Right ventricle myocardium superior (tissue), 1 donor: ENCODE measurements at regions not wholly inside any gene's neighbourhood (a gene's known extent, or its start where the extent isn't known, plus 50 kb on each side); places are given as distances from the start of the nearest gene placed in this dataset.
A peak's percentile ranks its signal among the peaks of the same experiment; 100 is the strongest.

Experiments
- ATAC-seq: fragments of 200-7000 bp; cut with Tn5 transposase; one replicate; pipeline ENCODE4 v1.9.1; 2020; ENCODE audit warnings: mild to moderate bottlenecking; ENCODE audit not compliant: poor library complexity
- DNase-seq: peaks from one replicate; pipeline ENCODE4 v3.0.0-alpha.2; 2020
- intact Hi-C: fragments of 100-400 bp; cut with DNase I; formaldehyde crosslinking; loops from one replicate; pipeline ENCODE4 v1.11.2; 2022
- donor health status: DM: no; HTN: yes; CAD: no; lungs with severe emphysema.

GRCh38 chr11:134645576-134645975 lies 233.5 kb upstream of the B3GAT1 start:
- intact Hi-C loops = no loop called here

GRCh38 chr11:134644476-134645456 lies 232.7 kb upstream of the B3GAT1 start:
- intact Hi-C loops = no loop called here
- ATAC-seq = peak; percentile 76
- no peak for DNase-seq

More at GRCh38 chr11:134645576-134645975, 233.5 kb upstream of the B3GAT1 start:
- DNase-seq = no peak
- no peak for ATAC-seq

GRCh38 chr11:134643115-134644012 lies 231.3 kb upstream of the B3GAT1 start:
- no peak for DNase-seq
- intact Hi-C loops = no loop called here
- ATAC-seq = no peak

- no peak for DNase-seq
- intact Hi-C loops = no loop called here
- ATAC-seq = no peak
Observed at GRCh38 chr11:134642206-134642605, 230.2 kb upstream of the B3GAT1 start.

- intact Hi-C loops = no loop called here
- no peak for DNase-seq
- ATAC-seq = no peak
Observed at GRCh38 chr11:134640971-134641968, 229.2 kb upstream of the B3GAT1 start.

GRCh38 chr11:134640536-134640935 lies 228.5 kb upstream of the B3GAT1 start:
- intact Hi-C loops = no loop called here
- ATAC-seq (no peak), DNase-seq (no peak)

GRCh38 chr11:134639586-134640330 lies 227.7 kb upstream of the B3GAT1 start:
- intact Hi-C loops = no loop called here
- ATAC-seq = no peak
- no peak for DNase-seq

GRCh38 chr11:134638796-134639430 lies 226.9 kb upstream of the B3GAT1 start:
- DNase-seq (no peak), ATAC-seq (no peak)
- intact Hi-C loops = no loop called here

- DNase-seq (no peak), ATAC-seq (no peak)
- intact Hi-C loops = no loop called here
Observed at GRCh38 chr11:134637091-134638015, 225.3 kb upstream of the B3GAT1 start.

GRCh38 chr11:134636071-134636470 lies 224.0 kb upstream of the B3GAT1 start:
- intact Hi-C loops = no loop called here
- DNase-seq (no peak), ATAC-seq (no peak)

- no peak for DNase-seq
- no peak for ATAC-seq
- intact Hi-C loops = no loop called here
Observed at GRCh38 chr11:134634897-134635831, 223.1 kb upstream of the B3GAT1 start.

GRCh38 chr11:134633276-134633675 lies 221.2 kb upstream of the B3GAT1 start:
- no peak for DNase-seq
- intact Hi-C loops = no loop called here
- ATAC-seq = no peak

- no peak for DNase-seq
- ATAC-seq = no peak
- intact Hi-C loops = no loop called here
Observed at GRCh38 chr11:134632347-134633119, 220.5 kb upstream of the B3GAT1 start.

- intact Hi-C loops = no loop called here
- ATAC-seq = no peak
- no peak for DNase-seq
Observed at GRCh38 chr11:134630861-134631260, 218.8 kb upstream of the B3GAT1 start.
